ENCODE measurements at regions not wholly inside any gene's neighbourhood (a gene's known extent, or its start where the extent isn't known, plus 50 kb on each side); places are given as distances from the start of the nearest gene placed in this dataset.

DNA sequence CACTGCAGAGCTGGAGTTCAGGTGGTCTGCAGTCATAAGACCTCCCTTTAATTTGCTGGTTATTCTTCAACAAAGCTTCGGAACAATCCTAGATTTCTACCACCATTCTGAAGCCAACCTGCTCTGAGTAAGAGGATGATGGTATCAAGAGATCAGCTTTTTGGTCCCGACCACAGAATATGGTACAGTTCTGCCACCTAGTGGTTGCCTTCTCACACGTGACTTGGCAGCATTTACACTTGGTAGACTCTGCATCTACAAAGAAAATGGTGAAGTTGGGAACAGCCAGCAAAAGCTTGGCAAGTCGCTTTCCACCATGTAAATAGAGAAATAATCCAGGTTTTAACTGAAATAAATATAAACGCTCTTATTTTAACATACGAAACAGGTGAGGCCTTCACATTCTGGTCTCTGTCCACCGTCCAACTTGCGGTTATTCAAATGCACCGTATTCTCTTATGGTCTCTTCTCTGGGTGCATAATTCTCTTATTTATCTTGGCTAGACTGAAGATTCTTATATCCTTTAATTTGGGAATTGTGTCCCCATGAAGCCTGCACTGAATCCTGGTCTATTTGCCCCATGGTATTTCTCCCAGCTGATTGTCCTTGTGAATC, 173.9 kb upstream of the GRM3 start:
- no peaks in the 10 kb centered on the region for H3K36me3 Mint-ChIP-seq (ENCODE audit: low read depth)
- H3K4me3 Mint-ChIP-seq = no peak overlapping the region
- H3K9me3 Mint-ChIP-seq = no peaks in the 10 kb centered on the region
- no peak overlapping the region for H3K27ac Mint-ChIP-seq
- H3K4me1 Mint-ChIP-seq (ENCODE audit: low read depth) = no peaks in the 10 kb centered on the region
- peaks cover 1% of the 10 kb centered on the region; the same call in 1 of the 2 replicates for H3K27me3 Mint-ChIP-seq (ENCODE audit: insufficient read depth)
- DNase-seq = peak; percentile 70
- TF ChIP-seq, protein P1, sequence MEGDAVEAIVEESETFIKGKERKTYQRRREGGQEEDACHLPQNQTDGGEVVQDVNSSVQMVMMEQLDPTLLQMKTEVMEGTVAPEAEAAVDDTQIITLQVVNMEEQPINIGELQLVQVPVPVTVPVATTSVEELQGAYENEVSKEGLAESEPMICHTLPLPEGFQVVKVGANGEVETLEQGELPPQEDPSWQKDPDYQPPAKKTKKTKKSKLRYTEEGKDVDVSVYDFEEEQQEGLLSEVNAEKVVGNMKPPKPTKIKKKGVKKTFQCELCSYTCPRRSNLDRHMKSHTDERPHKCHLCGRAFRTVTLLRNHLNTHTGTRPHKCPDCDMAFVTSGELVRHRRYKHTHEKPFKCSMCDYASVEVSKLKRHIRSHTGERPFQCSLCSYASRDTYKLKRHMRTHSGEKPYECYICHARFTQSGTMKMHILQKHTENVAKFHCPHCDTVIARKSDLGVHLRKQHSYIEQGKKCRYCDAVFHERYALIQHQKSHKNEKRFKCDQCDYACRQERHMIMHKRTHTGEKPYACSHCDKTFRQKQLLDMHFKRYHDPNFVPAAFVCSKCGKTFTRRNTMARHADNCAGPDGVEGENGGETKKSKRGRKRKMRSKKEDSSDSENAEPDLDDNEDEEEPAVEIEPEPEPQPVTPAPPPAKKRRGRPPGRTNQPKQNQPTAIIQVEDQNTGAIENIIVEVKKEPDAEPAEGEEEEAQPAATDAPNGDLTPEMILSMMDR (IDR thresholded peaks at IDR 0.05) = peak; percentile 91

DNA sequence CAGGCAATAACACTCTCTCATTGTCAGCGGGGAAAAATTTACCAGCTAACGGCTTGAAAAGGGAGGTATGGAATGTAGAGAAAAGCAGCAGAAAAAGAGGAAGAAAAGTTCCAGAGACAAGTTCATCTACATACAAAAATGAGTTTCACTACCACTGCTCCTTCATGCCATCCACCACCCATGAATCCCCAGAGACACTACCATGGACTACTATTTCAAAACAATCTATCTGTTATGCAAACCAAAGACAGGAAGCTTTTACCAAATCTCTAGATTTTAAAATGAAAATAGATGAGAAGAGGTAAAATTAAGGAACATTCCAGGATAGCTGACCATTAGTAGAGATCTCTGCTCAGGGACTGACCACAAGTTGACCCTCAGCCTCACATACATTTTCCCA, 189.0 kb upstream of the GRM3 start:
- Mint-ChIP-seq H3K9me3 (peaks cover 18% of the 10 kb centered on the region), H3K27ac (no peak overlapping the region), H3K36me3 (ENCODE audit: low read depth) (no peaks in the 10 kb centered on the region), H3K4me3 (no peak overlapping the region), H3K4me1 (ENCODE audit: low read depth) (no peaks in the 10 kb centered on the region), H3K27me3 (ENCODE audit: insufficient read depth) (no peaks in the 10 kb centered on the region; the same call in 1 of the 2 replicates)
- DNase-seq = no peak
- TF ChIP-seq, protein P1 (IDR thresholded peaks at IDR 0.05) = no peak

DNA sequence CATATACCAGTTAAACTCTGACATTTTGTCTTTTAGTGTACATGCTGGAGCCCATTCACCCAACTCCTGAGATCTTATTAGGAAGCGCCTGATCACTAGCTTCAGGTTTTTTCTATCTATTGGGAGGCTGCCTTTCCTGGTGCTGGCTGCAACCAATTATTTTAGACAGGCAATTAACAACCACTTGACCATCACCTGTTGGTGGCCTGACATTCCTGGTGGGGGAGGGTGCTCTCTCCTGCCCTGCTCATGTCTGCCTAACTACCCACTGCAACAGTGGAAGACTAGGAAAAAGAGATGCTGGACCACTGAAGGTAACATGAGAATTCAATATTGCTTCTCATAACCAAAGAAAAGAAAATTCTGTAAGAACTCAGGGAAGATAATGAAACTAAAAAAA, 190.3 kb upstream of the GRM3 start:
- Mint-ChIP-seq H3K36me3 (ENCODE audit: low read depth) (no peaks in the 10 kb centered on the region), H3K27ac (no peak overlapping the region), H3K27me3 (ENCODE audit: insufficient read depth) (no peaks in the 10 kb centered on the region; the same call in 1 of the 2 replicates), H3K4me3 (no peak overlapping the region), H3K9me3 (peaks cover 18% of the 10 kb centered on the region), H3K4me1 (ENCODE audit: low read depth) (no peaks in the 10 kb centered on the region)
- TF ChIP-seq, protein P1 (IDR thresholded peaks at IDR 0.05) = no peak
- DNase-seq = no peak

DNA sequence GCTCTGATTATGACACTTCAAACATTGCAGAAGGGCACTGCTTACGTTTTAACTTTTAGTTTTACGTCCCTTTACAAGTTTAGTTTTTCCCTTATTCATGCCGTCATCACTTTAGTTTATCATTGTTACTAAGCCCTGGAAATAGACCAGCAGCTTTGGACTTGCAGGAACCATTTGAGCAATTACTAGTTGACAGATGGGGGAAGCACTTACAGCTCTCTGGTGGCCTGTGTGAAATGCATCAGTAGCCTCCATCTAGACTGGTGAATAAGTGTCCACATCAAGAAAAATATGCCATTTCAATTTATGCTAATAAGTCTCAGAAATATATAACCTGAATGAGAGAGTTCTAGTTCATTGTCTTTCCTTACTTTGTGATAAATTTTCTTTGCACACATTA, 194.9 kb upstream of the GRM3 start:
- Mint-ChIP-seq H3K27me3 (ENCODE audit: insufficient read depth) (no peaks in the 10 kb centered on the region; the same call in 1 of the 2 replicates), H3K27ac (no peak overlapping the region), H3K4me3 (no peak overlapping the region), H3K9me3 (peaks cover 34% of the 10 kb centered on the region), H3K4me1 (ENCODE audit: low read depth) (no peaks in the 10 kb centered on the region), H3K36me3 (ENCODE audit: low read depth) (no peaks in the 10 kb centered on the region)
- DNase-seq = no peak
- TF ChIP-seq, protein P1 (IDR thresholded peaks at IDR 0.05) = no peak

DNA sequence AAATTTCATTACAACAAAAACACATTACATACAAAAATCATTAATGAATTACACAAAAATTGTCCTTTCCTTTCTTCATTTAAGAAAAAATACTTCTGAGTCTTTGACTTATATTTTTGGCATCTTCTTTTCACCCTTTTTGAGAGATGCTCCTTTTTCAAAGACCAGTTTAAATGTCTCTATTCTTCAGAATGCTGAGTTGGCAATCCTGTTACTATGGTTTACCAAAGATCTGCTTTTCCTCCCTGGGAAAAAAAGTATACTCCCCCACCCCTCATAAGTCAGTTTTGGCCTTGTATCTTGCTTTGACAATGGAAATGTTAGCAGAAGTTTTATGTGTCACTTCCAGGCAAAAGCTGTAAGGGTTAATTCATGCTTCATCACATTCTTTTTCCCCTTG, 198.4 kb upstream of the GRM3 start:
- DNase-seq = no peak
- H3K27me3 Mint-ChIP-seq (ENCODE audit: insufficient read depth) = no peaks in the 10 kb centered on the region
- H3K4me1 Mint-ChIP-seq (ENCODE audit: low read depth) = no peaks in the 10 kb centered on the region
- H3K27ac Mint-ChIP-seq = no peak overlapping the region
- peaks cover 43% of the 10 kb centered on the region for H3K9me3 Mint-ChIP-seq
- TF ChIP-seq, protein P1 (IDR thresholded peaks at IDR 0.05) = no peak
- no peaks in the 10 kb centered on the region for H3K36me3 Mint-ChIP-seq (ENCODE audit: low read depth)
- no peak overlapping the region for H3K4me3 Mint-ChIP-seq
